ENCODE measurements at regions not wholly inside any gene's neighbourhood (a gene's known extent, or its start where the extent isn't known, plus 50 kb on each side); places are given as distances from the start of the nearest gene placed in this dataset.
"Not testable (repeated sequence)": the region's sequence is repeated elsewhere in the genome, so short reads cannot be mapped to it uniquely, and the experiment has no call there.

DNA sequence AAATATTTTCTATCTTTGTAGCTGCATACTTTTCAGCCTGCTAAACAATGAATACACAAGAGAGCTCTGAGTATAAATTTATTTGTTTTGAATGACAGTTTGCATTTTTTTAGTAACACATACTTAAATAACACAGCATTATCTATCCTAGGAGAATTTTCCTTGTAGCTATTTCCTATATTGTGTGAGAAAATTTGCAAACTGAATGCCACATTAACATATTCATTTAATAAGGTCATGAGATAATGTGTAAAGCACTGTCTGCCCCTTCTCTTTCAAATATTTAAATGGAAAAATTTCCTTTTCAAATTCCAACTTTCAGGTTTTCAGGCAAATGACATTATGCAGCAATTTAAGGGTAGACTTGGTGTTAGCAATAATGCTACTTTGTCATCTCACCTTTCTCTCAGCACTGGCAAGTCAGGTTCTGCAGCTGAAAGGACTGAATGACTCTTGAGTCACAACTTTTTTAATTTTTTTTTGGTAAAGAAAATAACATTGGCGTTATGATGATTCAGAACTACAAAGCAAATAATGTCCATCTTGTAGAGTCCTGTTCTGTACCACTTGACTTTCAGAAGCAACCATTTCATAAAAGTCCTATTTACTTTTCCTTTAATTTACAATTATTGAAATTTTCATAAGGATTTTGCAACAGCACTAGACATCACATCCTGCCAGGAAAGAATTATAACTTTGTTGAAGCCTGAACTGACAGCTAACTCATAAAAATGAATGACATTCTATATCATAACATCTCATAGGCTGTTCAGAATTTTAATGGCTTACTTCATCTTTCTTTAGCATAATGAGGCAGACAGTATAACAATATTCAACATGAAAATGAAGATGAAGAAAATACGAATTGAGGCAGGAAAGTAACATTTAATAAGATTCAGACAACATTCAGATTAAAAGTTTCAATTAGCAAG, 681.6 kb upstream of the SEMA6D start:
- no peak for DNase-seq

DNA sequence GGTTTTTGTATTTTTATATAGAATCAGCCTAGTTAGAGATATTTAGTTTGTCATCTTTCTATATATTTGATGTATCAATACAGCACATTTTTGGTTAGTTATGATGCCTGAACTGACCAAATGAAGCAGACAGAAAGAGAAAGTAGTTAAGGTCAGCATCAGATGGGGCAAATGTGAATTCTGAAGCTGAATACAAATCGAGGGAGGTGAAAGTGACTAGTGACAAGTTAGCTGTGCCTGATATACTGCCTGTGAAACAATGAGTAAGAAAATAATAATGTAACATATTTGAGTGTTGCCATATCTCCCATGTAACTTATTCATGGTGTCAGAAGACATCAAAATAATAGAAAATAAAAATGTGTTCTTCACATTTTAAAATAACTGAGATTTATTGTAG, 680.3 kb upstream of the SEMA6D start:
- no peak for DNase-seq

DNA sequence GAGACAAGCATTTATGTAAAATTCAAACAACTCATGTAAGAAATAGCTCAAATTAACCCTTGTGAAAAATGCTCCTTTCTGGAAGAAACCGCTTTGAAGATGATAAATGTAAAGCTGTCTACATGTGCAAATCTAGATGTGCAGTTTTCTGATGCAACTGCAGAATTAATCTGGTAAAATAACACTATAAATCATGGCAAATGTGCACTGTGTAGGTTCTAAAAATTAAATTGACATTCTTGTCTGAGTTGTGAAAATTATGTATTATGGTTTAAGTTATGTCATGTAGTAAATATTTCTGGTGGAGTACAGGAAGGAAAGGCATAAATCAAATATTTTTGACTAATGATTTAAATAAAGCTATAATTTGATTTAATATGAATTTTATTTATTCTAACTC, 678.1 kb upstream of the SEMA6D start:
- no peak for DNase-seq

DNA sequence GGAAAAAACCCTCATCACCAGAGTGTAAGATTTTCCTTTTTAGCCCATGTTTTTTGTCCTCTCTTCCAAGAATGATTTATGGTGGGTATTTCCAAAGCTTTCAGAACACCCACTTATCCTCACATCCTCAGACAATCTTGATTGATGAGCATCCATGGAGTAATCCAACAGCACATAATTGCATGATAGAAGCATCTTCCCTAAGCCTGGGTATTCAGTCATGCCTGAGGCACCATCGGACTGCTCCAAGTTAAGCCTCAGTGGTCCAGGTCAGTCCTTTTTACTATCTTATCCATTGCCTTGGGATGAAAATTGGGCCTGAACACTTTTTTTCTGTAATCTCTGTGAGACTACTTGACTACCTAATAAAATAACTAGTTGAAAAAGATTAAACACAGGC, 676.0 kb upstream of the SEMA6D start:
- no peak for DNase-seq

DNA sequence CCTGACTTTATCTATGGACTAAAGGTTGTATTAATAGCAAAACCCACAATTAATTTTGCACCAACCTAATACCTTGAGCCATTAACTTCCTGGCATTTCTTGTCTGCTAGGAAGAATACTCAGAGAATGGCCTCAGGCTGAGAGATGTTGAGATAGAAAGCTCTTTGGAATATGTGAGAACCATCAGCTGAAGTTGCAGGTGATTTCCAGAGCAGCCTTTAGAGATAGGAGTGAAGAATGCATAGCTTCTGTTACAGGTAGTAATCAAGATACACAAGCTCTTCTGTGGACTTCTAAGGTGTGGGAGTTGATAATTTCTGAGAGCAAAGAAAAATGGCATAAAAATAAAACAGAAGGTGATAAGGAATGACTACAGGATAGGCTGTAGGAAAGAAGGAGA, 669.3 kb upstream of the SEMA6D start:
- DNase-seq = not testable (repeated sequence)

DNA sequence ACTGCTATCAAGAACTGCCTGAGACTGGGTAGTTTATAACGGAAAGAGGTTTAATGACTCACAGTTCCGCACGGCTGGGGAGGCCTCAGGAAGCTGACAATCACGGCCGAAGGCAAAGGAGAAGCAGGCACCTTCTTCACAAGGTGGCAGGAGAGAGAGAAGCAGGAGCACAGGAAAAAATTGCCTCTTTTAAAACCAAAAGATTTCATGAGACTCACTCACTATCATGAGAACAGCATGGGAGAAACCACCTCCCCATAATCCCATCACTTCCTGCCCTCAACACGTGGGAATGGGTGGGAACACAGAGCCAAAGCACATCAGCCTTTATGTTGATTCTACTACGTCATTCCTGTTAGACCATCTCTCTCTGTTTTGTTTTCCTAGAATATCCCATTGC, 650.9 kb upstream of the SEMA6D start:
- no peak for DNase-seq

DNA sequence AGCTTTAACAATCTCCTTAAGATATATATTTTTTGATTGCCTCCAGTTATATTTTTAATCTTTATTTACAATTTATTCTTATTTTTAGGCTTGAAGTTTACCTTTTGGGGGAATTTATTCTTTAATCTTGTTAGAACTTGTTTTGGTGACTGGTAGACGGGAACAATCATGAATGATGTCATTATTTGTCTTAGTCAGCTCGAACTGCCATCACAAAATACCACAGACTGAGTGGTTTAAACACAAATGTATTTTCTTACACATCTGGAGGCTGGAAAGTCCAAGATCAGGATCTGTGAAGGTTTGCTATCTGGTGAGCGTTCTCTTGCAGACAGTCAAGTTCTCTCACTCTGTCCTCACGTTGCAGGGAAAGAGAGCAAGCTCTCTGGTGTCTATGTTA, 639.5 kb upstream of the SEMA6D start:
- not testable (repeated sequence) for DNase-seq

DNA sequence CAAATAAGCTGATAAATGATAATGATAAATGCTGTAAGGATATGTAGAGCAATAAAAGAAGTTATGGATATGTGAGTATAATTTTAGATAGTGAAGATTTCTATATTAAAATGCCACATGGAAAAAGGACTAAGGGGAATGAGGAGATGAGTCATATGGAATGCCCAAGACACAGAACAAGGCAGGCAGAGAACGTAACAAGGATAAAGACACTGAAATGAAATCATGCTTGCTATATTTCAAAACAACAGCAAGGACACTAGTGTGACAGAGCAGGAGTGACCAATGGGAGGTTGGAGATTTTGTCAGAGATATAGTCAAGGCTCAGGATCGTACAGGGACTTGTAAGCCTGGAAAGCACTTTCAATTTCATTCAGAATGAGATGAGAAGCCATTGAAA, 621.5 kb upstream of the SEMA6D start:
- DNase-seq = no peak

DNA sequence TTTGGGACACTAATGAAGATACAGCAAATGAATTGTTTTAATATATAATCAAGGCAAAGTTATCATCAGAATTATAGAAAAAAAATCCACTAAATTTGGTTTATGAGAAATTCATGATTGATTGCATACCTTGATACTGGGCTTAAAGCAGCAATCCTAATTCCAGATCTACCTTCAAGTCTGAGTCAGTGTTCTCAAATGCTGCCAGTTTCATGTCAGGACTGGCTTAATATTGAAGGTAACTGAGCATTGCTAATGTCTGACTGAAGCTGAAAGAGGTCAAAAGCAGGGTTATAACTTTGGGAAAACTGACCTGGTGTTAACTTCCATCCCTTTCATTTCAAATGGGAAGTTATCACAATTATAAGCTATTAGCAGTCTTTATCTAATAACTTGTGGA, 618.8 kb upstream of the SEMA6D start:
- DNase-seq = not testable (repeated sequence)

DNA sequence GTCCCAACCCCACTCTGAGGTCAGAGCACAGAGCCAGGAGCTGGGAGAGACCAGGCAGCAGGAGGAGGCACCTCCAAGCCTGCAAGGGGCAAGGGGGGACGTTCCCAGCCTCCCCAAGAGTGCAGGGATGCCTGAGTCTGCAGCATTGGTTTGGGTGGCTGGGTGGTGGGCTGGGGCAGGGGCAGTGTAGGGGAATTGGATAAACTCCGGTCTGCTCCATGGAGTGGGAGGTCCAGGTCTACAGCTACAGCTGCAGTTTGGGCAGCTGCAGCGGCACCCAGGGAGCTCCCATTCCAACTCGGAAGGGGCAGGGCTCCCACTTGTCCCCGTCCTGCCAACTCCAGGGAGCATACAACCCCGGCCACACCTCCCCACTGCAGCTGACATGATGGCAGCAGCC, 617.5 kb upstream of the SEMA6D start:
- not testable (repeated sequence) for DNase-seq

DNA sequence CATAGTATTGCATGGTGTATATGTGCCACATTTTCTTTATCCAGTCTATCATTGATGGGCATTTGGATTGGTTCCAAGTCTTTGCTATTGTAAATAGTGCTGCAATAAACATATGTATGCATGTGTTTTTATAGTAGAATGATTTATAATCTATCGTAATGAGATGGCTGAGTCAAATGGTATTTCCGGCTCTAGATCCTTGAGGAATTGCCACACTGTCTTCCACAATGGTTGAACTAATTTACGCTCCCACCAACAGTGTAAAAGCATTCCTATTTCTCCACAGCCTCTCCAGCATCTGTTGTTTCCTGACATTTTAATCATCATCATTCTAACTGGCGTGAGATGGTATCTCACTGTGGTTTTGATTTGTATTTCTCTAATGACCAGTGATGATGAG, 608.5 kb upstream of the SEMA6D start:
- not testable (repeated sequence) for DNase-seq

DNA sequence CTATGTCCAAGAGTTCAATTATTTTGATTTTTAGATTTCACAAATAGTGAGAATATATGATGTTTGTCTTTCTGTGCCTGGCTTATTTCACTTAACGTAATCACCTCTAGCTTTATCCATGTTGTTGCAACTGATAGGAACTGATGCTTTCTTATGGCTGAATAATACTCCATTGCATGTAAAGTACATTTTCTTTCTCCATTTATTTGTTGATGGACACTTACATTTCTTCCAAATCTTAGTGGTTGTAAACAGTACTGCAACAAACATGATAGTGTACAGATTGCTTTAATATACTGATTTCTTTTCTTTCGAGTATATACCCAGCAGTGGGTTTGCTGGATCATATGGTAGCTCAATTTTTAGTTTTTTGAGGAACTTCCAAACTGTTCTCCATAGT, 600.6 kb upstream of the SEMA6D start:
- DNase-seq = no peak

DNA sequence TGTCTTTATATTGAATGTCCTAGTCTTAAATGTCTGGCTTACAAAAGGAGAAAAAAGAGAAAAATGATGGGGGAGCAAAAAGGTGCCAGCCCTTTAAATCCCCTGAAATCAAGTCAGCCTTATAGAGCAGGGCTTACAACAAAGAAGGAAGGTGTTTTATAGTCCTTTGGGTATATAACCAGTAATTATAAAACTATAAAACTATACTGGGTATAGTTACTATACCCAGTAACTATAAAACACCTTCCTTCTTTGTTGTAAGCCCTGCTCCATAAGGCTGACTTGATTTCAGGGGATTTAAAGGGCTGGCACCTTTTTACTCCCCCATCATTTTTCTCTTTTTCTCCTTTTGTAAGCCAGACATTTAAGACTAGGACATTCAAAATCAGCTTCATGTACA, 598.0 kb upstream of the SEMA6D start:
- no peak for DNase-seq

DNA sequence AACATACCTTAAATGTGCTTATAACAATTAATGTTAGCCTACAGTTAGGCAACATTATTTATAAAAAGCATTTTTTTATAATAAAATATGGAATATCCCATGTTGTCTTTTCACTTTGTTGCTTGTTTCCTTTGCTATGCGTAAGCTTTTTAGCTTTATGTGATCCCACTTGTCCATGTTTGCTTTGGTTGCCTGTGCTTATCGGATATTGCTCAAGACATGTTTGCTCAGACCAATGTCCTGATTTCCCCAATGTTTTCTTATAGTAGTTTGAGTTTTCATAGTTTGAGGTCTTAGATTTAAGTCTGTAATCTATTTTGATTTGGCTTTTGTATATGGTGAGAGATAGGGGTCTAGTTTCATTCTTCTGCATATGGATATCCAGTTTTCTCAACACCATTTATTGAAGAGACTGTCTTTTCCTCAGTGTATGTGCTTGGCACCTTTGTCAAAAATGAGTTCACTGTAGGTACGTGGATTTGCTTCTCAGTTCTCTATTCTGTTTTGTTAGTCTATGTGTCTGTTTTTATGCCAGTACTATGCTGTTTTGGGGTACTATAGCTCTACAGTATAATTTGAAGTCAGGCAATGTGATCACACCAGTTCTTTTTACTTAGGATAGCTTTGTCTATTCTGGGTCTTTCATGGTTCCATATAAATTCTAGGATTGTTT, 592.7 kb upstream of the SEMA6D start:
- DNase-seq = no peak

DNA sequence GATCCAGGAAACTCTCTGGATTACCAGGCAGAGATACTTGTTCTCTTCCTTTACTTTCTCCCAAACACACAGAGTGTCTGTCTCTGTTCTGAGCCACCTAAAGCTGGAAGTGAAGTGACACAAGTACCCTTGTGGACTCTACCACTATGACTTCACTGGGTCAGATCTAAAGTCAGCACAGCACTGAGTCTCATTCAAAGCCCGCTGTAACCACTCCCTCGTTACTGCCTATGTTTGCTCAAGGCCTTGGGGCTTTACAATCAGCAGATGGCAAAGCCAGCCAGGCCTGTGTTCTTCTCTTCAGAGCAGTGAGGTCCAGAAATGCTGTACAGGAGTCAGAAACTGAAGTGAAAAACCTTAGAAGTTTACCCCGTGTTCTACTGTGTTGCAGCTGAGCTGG, 588.3 kb upstream of the SEMA6D start:
- DNase-seq = no peak

DNA sequence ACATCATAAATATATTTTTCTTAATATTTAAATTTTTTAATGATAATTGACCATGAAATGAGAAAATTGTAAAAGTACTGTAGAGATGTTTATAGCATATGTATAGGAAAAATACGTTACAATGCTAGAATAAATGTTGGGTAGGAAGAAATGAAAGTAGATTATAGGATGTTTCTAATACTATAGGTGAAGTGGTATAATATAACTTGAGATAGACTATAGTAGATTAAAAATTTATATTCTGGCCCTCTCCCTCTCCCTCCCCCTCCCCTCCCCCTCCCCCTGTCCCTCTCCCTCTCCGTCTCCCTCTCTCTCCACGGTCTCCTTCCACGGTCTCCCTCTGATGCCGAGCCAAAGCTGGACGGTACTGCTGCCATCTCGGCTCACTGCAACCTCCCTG, 585.9 kb upstream of the SEMA6D start:
- DNase-seq = not testable (repeated sequence)

DNA sequence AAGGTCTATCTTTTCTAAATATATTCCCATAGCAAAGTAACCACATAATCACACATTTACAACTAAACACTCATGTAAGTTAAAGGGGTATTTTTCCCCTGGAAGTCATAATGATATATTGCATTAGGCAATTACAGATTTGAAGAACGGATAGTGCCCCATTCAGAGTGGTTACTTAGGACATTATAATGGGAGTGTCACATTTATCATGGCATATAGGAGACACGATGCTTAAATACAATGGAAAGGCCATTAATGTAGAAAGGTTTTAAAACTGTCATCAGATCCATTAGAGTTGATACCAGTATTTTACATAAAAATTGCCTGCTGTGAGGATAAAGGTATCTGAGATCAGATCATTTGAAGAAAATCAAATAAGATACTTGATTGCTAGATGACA, 582.0 kb upstream of the SEMA6D start:
- no peak for DNase-seq

DNA sequence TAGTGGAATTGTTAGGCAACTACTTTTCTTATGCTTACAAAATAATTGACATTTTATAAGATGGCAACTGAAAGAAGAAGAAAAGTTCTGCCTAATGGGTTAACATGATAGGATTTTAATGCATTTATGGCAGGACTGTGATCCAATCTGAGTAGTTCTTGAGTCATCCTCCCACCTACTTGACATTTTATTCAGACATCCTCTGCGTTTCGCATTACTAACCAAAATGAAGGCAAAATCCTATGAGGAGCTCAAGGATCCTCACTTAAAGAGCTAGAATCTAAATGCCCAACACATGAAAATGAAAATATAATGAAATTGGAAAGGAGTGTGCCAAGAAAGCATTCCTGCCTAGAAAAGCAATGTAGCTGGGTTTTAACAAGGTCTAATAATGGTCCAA, 581.1 kb upstream of the SEMA6D start:
- no peak for DNase-seq

DNA sequence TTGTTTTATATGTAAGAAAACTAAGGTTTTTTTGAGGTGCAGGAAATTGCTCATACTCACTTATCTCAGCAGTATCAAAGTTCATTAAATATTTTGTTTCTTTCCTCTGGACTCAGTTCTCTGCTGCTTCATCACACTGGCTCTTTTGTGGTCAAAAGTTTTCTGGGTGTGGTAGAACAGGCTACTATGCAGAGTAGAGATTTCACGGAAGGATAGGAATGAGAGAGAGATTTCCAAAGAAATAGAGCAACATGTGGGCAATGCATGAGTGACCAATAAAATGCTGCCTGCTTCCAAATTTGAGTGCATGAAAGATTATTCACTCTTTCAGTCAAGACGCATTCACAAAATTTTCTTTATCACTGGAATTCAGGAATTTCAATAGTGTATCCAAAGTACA, 577.3 kb upstream of the SEMA6D start:
- DNase-seq = no peak

DNA sequence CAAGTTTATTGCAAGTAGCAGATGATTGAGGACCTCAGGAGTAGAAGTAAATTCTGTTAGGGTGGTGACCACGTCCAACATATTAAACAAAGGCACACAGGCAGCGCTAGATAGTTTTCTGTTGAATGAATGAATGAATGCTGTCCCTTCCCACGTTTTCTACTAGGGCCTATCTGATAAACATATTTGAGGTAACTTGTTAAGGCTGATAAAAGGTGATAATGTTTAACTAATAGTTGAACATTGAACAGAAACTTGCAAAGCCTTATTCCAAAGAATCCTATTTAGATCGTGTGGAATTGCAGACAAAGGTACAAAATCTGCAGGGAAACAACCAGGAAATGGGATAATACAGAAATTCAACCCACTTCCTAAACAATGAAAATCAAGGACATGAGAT, 559.5 kb upstream of the SEMA6D start:
- no peak for DNase-seq

DNA sequence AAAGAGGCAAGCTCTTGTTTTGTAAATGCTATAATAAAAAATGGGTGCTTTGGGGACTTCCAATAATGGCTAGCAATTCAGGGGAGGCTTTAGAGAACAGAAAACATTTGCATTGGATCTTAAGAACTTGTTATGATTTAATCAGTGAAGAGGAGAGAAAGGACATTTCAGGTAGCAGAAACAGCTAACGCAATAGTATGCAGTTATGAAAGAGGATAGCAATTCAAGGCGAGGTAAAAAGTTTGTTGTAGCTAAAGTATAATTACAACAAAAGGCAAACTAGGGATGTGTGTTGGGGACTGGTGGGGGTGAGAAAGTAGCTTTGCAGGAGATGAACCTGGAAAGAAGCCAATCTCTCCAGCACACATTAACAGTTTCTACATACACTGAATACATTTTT, 558.7 kb upstream of the SEMA6D start:
- no peak for DNase-seq

DNA sequence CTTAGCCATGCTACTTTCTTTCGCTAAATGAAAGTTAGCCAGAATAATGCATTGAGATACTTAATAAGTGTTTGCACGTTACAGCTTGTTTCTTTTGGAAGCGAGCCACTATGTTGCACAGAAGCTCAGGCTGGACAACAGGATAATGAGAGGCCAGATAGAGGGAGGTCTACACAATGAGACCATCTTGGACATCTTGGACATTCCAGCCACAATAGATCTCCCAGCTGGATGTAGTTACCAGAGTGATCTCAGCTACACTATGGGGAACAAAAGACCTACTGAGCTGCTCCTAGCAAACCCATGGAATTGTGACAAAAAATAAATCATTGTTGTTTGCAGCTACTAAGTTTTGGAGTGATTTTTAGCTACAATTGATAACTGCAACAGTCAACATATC, 540.1 kb upstream of the SEMA6D start:
- DNase-seq = no peak

DNA sequence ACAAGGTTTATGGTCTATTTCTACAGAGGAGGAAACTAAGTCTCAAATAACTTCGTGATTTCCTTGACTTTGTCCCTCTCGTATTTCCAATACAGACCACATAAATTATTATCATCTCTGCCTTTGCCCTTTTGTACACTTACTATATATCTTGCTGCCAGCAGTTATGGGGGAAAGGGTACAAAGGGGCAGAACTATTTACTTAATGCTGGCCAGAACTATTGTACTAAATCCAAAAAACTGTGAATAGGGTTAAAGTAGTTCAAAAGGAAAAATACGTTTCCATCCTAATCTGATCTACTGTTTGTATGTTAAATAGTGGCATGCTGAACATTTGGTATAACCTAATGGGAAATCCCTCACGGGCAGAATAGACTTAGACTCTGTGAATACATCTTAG, 537.3 kb upstream of the SEMA6D start:
- no peak for DNase-seq

DNA sequence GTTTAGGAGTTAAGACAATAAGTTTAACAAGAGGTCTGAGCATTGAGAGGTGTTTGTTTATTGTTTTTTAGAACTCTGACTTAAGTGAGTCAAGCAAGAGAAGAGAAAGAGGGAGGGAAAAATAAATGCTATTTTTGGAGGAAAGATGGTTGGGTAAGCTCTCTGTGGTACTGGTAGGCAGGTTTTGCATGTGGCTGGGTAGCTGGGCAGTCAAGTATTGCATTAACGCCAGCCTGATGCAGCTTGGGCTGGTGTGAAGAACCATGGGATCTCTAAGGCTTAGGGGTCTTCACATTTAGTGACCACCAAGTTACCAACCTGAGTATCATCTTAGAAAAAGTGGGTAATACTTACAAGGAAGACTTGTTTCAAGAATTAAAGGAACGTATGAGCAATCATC, 534.5 kb upstream of the SEMA6D start:
- no peak for DNase-seq

Measured in inflammatory macrophage treated with lipopolysaccharide for 4 hours (primary cell).